GM21529 (cell line): ENCODE measurements at regions not wholly inside any gene's neighbourhood (a gene's known extent, or its start where the extent isn't known, plus 50 kb on each side); places are given as distances from the start of the nearest gene placed in this dataset.

ENCODE experiments used
- ATAC-seq: cut with Tn5 transposase; IDR thresholded peaks from one replicate; pipeline ENCODE4 v1.9.1; 2021; ENCODE audit not compliant: unreplicated experiment

GRCh38 chr20:12020846-12021245, 103.2 kb downstream of the BTBD3 start:
- ATAC-seq: no peak

GRCh38 chr20:12022126-12022525, 104.4 kb downstream of the BTBD3 start:
- no peak for ATAC-seq

GRCh38 chr20:12023194-12023795, 105.6 kb downstream of the BTBD3 start:
- no peak for ATAC-seq

DNA sequence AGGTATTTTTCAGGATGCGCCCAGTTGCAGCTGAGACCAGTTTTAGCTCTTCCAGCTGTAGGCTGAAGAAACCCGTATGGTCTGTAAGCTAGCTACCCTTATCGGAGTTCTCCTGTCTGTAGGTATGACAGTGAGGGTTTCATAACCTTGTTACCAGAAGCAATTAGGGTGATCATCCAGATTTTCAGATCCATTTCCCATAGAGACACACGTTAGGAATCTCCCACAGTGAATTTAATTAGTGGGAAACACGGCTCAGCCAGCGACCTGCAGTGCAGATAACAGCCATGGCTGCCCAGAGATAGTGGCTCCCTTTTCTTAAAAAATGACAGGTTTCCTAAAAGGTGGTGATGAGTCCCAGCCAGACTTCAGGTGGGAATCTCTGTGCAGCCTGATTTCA, 111.1 kb downstream of the BTBD3 start:
- ATAC-seq: no peak

GRCh38 chr20:12030470-12030869, 112.8 kb downstream of the BTBD3 start:
- ATAC-seq: no peak

GRCh38 chr20:12036142-12036541, 118.4 kb downstream of the BTBD3 start:
- ATAC-seq: no peak

DNA sequence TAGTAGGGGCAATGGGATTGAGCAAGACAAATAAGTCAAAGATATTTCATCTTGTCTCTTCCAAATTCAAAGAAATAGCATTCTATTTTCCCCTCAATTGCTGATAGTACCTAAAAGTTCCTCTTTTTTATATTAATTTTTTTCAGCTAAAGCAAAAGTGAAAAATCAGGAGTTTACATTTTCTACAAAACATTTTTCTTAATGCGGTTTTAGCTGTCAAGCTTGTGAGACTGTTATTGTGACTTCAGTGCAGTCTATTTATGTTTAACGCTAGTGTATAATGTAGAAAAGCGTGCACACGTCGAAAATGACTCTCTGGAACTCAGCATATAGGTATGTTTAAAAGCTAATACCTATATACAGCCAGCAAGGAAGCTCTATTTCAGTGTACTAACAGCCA, 119.8 kb downstream of the BTBD3 start:
- no peak for ATAC-seq

DNA sequence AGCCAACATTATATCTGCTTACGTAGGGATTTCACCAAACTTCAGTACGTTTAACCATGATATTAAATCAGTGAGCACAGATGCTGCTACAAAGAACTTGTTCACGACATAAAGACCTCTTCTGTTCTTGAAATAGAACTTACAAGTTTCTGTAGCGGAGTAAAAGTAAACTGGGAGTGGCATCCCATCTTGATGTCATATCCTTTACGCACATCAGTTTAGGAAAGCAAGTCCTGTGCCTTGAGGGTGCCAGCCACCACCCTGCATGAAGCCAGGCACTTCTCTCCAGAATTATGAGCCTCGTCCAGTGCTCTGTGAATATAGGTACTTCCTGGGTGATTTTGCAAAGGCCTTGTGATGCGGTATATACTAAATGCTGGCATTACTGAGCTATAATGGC, 122.6 kb downstream of the BTBD3 start:
- no peak for ATAC-seq

DNA sequence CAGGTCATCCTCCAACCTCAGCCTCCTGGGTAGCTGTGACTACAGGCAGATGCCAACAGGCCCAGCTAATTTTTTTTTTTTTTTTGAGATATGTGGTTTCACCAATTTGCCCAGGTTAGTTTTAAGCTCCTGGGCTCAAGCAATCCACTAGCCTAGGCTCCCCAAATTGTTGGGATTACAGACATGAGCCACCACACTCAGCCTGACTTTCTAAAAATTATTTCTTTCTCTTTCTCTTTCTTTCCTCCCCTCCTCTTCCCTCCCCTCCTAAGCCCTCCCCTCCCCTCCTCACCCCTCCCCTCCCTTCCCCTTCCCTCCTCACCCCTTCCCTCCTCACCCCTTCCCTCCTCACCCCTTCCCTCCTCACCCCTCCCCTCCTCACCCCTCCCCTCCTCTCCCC, 127.3 kb downstream of the BTBD3 start:
- ATAC-seq: no peak

DNA sequence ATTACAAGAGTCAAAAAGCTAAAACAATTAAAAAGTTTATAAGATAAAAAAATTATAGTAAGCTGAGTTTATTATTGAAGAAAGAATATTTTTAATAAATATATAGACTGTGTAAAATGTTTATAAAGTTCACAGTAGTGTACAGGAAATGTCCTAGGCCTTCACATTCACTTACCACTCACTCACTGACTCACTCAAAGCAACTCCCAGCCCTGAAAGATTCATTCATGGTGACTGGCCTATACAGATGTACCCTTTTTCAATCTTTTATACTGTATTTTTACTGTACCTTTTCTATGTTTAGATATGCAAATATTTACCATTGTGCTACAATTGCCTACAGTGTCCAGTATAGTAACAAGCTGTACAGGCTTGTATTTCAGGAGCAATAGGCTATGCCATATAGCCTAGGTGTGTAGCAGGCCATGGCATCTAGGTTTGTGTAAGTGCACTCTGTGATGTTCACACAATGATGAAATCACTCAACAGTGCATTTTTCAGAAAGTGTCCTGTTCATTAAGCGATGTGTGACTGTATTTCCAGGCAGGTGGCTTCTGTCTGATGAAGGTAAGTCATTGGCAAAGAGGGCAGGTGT, 130.2 kb downstream of the BTBD3 start:
- ATAC-seq: no peak

DNA sequence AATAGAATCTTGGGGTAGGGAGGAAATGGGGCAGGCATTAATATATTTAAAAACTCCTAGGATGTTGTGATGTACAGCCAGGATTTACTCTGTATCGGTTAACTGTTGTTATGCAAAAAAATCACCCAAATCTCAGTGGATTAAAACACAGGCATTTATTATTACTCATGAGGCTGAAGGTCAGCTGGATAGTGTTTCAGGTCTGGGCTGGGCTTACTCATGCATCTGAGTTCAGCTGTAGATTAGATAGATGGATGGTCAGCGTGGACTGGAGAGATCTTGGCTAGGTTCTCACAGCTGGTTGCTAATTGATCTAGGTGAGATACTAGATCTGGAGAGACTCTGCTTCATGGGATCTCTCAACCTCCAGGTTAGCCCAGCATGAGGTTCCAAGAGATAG, 131.4 kb downstream of the BTBD3 start:
- ATAC-seq: no peak

- ATAC-seq: no peak
These were observed 133.8 kb downstream of the BTBD3 start for GRCh38 chr20:12051206-12052163.

DNA sequence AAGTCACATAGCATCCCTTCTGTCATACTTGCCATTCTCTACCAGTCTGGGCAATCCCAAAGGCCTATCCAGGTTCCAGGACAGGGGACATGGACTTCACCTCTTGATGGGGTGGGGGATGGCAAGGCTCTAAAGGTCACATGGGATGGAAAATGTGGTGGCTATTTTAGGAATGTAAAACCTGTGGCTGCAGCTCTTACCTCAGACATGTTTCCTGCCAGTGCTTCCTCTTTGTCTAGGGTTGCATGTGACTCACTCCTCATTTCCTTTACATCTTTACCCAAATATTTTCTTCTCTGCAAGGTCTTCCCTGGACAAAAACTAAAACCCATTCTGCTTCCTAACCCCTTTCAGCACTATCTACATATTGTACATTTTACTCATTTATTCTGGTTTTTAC, 135.7 kb downstream of the BTBD3 start:
- no peak for ATAC-seq

GRCh38 chr20:12054556-12054955, 136.9 kb downstream of the BTBD3 start:
- no peak for ATAC-seq

DNA sequence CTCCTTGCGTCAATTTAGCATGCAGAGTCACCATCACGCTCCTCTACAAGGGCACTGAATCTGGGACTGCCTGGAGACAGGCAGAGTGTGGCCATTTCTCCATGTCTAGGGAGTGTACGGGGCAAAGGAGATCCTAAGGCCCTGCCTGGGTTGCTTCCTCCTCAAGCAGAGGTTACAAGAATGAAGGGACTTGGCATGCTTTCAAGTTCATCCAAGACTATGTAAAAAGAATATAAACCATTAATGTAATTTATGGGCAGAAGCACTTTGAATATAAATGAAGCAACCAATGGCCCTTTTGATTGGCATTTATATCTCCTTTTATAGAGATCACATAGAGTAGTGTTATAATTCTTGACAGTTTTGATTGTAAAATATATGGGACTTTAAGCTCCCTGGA, 137.5 kb downstream of the BTBD3 start:
- no peak for ATAC-seq

DNA sequence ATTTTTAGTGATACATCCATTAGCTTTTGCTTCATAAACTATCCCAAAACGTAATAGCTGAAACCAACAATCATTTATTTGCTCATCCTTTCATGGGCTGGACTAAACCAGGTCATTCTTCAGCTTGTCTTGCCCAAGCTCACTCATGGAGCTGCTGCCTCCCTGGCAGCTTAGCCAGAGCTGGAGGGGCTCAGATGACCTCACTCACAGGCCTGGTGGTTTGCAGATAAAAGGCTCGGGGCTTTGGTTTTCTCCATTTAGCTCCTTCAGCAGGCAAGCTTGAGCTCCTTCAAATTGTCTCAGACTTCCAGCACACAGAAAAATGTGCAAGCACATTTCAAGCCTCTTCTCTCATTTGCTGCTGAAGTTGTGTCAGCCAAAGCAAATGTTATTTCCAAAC, 139.1 kb downstream of the BTBD3 start:
- no peak for ATAC-seq

DNA sequence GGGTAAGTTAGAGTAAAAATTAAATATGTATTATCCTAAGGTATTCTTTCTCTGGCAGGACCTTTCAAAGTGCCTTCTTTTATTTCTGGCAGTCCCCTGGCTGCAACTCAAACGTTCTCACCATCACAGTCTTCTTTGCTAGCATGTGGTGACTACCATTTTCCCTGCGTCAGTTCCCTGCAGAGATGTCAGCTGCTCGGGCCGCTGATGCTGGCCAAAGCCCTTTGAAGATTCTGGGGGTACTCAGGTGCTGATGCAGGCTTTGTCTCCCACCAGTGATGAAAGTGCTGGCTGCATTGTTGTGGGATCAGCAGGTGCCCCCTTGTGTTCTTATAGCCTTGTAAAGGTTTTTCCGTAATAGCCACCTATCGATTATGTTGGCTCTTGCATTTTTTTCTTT, 140.1 kb downstream of the BTBD3 start:
- no peak for ATAC-seq

DNA sequence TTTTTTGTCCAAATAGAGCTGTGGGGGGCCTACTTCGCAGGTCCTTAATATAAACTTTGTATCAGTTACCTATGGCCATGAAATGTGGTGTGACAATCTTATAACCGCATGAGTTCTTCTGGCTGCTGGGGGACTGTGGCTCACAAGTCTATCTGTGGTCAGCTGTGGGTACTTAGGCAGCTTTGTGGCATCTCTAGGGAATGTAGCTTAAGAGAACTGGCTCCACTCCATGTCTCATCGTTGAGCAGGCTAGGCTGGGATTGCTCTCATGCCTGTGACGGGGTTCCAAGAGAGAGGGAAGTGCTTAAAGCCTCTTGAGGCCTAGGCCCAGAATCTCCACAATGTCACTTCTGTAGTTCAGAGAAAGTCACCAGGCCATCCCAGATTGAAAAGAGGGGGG, 140.5 kb downstream of the BTBD3 start:
- ATAC-seq: no peak

GRCh38 chr20:12061466-12061865, 143.8 kb downstream of the BTBD3 start:
- ATAC-seq: no peak

DNA sequence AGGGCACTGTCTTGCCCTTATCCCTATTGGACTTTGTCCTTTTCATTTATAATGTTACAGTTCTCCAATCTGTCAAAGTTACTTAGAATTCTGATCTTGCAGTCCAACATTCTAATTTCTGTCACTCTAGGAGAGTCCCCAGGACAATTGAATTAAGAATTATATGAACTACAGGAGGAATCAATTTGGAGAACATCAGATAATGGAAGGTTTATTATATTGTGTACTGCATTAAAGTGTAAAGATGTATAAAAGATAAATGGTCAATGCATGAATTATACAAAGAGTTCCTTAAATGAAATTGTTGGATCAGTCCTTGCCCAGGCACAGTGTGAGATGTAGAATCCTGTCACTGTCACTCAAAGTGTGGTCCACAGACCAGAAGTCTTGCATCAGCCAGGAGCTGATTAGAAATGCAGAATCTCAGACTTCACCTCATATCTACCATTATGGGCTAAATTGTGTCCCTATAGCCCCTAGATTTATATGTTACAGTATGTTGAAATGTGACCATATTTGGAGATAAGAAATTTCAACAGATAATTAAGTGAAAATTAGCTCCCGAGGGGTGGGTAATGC, 145.5 kb downstream of the BTBD3 start:
- ATAC-seq: no peak

- no peak for ATAC-seq
These were observed 146.8 kb downstream of the BTBD3 start for GRCh38 chr20:12064540-12064939.

- no peak for ATAC-seq
These were observed 150.0 kb downstream of the BTBD3 start for GRCh38 chr20:12067686-12068085.
